ENCODE measurements at regions not wholly inside any gene's neighbourhood (a gene's known extent, or its start where the extent isn't known, plus 50 kb on each side); places are given as distances from the start of the nearest gene placed in this dataset.

GRCh38 chr1:87426463-87427249, 98.0 kb downstream of the LMO4 start:
- no peak for TF ChIP-seq CTCF (IDR thresholded peaks at IDR 0.05)
- TF ChIP-seq POLR2A (IDR thresholded peaks at IDR 0.05), result no peak

Data from lower leg skin (tissue), 3 donors.